Panc1 (cell line): ENCODE measurements at regions not wholly inside any gene's neighbourhood (a gene's known extent, or its start where the extent isn't known, plus 50 kb on each side); places are given as distances from the start of the nearest gene placed in this dataset.

Source experiments
- POLR2AphosphoS5 ChIP-seq: IDR thresholded peaks from 2 replicates; pipeline ENCODE4 v1.6.1; 2012; ENCODE audit warnings: mild to moderate bottlenecking, low read depth, low read length, moderate library complexity
- SIN3A ChIP-seq: IDR thresholded peaks from 2 replicates; pipeline ENCODE4 v1.6.1; 2012; ENCODE audit warnings: low read depth, mild to moderate bottlenecking, low read length, moderate library complexity, borderline replicate concordance; ENCODE audit not compliant: insufficient read depth
- TF ChIP-seq, protein P1 (sequence below): fragments of 450-650 bp; IDR thresholded peaks from 2 replicates; pipeline ENCODE4 v1.5.1; 2017; ENCODE audit warnings: mild to moderate bottlenecking

GRCh38 chr3:87367736-87368135 lies 91.4 kb upstream of the POU1F1 start:
- TF ChIP-seq, protein P1, sequence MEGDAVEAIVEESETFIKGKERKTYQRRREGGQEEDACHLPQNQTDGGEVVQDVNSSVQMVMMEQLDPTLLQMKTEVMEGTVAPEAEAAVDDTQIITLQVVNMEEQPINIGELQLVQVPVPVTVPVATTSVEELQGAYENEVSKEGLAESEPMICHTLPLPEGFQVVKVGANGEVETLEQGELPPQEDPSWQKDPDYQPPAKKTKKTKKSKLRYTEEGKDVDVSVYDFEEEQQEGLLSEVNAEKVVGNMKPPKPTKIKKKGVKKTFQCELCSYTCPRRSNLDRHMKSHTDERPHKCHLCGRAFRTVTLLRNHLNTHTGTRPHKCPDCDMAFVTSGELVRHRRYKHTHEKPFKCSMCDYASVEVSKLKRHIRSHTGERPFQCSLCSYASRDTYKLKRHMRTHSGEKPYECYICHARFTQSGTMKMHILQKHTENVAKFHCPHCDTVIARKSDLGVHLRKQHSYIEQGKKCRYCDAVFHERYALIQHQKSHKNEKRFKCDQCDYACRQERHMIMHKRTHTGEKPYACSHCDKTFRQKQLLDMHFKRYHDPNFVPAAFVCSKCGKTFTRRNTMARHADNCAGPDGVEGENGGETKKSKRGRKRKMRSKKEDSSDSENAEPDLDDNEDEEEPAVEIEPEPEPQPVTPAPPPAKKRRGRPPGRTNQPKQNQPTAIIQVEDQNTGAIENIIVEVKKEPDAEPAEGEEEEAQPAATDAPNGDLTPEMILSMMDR, result no peak
- TF ChIP-seq SIN3A (no peak), POLR2AphosphoS5 (no peak)
